ENCODE measurements at regions not wholly inside any gene's neighbourhood (a gene's known extent, or its start where the extent isn't known, plus 50 kb on each side); places are given as distances from the start of the nearest gene placed in this dataset.

GRCh38 chr20:51918561-51918960 lies 116.2 kb upstream of the SALL4 start:
- no peak for DNase-seq (ENCODE audit: low spot score)
- no peaks in the 10 kb centered on the region for H3K36me3 Mint-ChIP-seq (ENCODE audit: low read depth)
- H3K27ac Mint-ChIP-seq, result no peak overlapping the region
- H3K9me3 Mint-ChIP-seq, result no peaks in the 10 kb centered on the region
- intact Hi-C loops (cut with micrococcal nuclease), result no loop called here
- no peak overlapping the region for H3K4me3 Mint-ChIP-seq (ENCODE audit: low read depth)
- no peaks in the 10 kb centered on the region for H3K4me1 Mint-ChIP-seq (ENCODE audit: low read depth)
- no peaks in the 10 kb centered on the region for H3K27me3 Mint-ChIP-seq (ENCODE audit: low read depth)

- no peak for DNase-seq (ENCODE audit: low spot score)
- Mint-ChIP-seq H3K36me3 (ENCODE audit: low read depth) (no peaks in the 10 kb centered on the region), H3K4me3 (ENCODE audit: low read depth) (no peak overlapping the region), H3K4me1 (ENCODE audit: low read depth) (no peaks in the 10 kb centered on the region), H3K27me3 (ENCODE audit: low read depth) (no peaks in the 10 kb centered on the region), H3K9me3 (no peaks in the 10 kb centered on the region), H3K27ac (no peak overlapping the region)
- intact Hi-C loops (cut with micrococcal nuclease), result no loop called here
Observed at GRCh38 chr20:51917886-51918535, 115.7 kb upstream of the SALL4 start.

- no peaks in the 10 kb centered on the region for H3K36me3 Mint-ChIP-seq (ENCODE audit: low read depth)
- intact Hi-C loops (cut with micrococcal nuclease), result no loop called here
- H3K9me3 Mint-ChIP-seq, result no peaks in the 10 kb centered on the region
- no peak for DNase-seq (ENCODE audit: low spot score)
- H3K27ac Mint-ChIP-seq, result no peak overlapping the region
- H3K4me1 Mint-ChIP-seq (ENCODE audit: low read depth), result no peaks in the 10 kb centered on the region
- H3K4me3 Mint-ChIP-seq (ENCODE audit: low read depth), result no peak overlapping the region
- H3K27me3 Mint-ChIP-seq (ENCODE audit: low read depth), result no peaks in the 10 kb centered on the region
Observed at GRCh38 chr20:51916244-51916643, 113.9 kb upstream of the SALL4 start.

GRCh38 chr20:51914758-51915157 lies 112.4 kb upstream of the SALL4 start:
- intact Hi-C loops (cut with micrococcal nuclease), result no loop called here
- peaks cover 8% of the 10 kb centered on the region for H3K27me3 Mint-ChIP-seq (ENCODE audit: low read depth)
- H3K27ac Mint-ChIP-seq, result no peak overlapping the region
- no peak for DNase-seq (ENCODE audit: low spot score)
- no peak overlapping the region for H3K4me3 Mint-ChIP-seq (ENCODE audit: low read depth)
- H3K4me1 Mint-ChIP-seq (ENCODE audit: low read depth), result no peaks in the 10 kb centered on the region
- no peaks in the 10 kb centered on the region for H3K9me3 Mint-ChIP-seq
- no peaks in the 10 kb centered on the region for H3K36me3 Mint-ChIP-seq (ENCODE audit: low read depth)

- no peaks in the 10 kb centered on the region for H3K36me3 Mint-ChIP-seq (ENCODE audit: low read depth)
- H3K27ac Mint-ChIP-seq, result no peak overlapping the region
- no peaks in the 10 kb centered on the region for H3K9me3 Mint-ChIP-seq
- intact Hi-C loops (cut with micrococcal nuclease), result no loop called here
- no peak for DNase-seq (ENCODE audit: low spot score)
- peaks cover 10% of the 10 kb centered on the region for H3K27me3 Mint-ChIP-seq (ENCODE audit: low read depth)
- H3K4me3 Mint-ChIP-seq (ENCODE audit: low read depth), result no peak overlapping the region
- H3K4me1 Mint-ChIP-seq (ENCODE audit: low read depth), result no peaks in the 10 kb centered on the region
Observed at GRCh38 chr20:51910321-51911050, 108.2 kb upstream of the SALL4 start.

- Mint-ChIP-seq H3K27ac (no peak overlapping the region), H3K4me1 (ENCODE audit: low read depth) (no peaks in the 10 kb centered on the region), H3K9me3 (no peaks in the 10 kb centered on the region), H3K4me3 (ENCODE audit: low read depth) (no peak overlapping the region), H3K36me3 (ENCODE audit: low read depth) (no peaks in the 10 kb centered on the region), H3K27me3 (ENCODE audit: low read depth) (peaks cover 10% of the 10 kb centered on the region)
- intact Hi-C loops (cut with micrococcal nuclease), result no loop called here
- no peak for DNase-seq (ENCODE audit: low spot score)
Observed at GRCh38 chr20:51906679-51907078, 104.4 kb upstream of the SALL4 start.

GRCh38 chr20:51906049-51906448 lies 103.7 kb upstream of the SALL4 start:
- no peaks in the 10 kb centered on the region for H3K36me3 Mint-ChIP-seq (ENCODE audit: low read depth)
- H3K4me3 Mint-ChIP-seq (ENCODE audit: low read depth), result no peak overlapping the region
- no peak for DNase-seq (ENCODE audit: low spot score)
- H3K4me1 Mint-ChIP-seq (ENCODE audit: low read depth), result no peaks in the 10 kb centered on the region
- peaks cover 10% of the 10 kb centered on the region for H3K27me3 Mint-ChIP-seq (ENCODE audit: low read depth)
- H3K27ac Mint-ChIP-seq, result no peak overlapping the region
- H3K9me3 Mint-ChIP-seq, result no peaks in the 10 kb centered on the region
- intact Hi-C loops (cut with micrococcal nuclease), result no loop called here

GRCh38 chr20:51902933-51903332 lies 100.6 kb upstream of the SALL4 start:
- Mint-ChIP-seq H3K27ac (no peak overlapping the region), H3K4me1 (ENCODE audit: low read depth) (no peaks in the 10 kb centered on the region), H3K4me3 (ENCODE audit: low read depth) (no peak overlapping the region), H3K9me3 (no peaks in the 10 kb centered on the region), H3K27me3 (ENCODE audit: low read depth) (peaks cover 2% of the 10 kb centered on the region), H3K36me3 (ENCODE audit: low read depth) (no peaks in the 10 kb centered on the region)
- intact Hi-C loops (cut with micrococcal nuclease), result no loop called here
- DNase-seq (ENCODE audit: low spot score), result no peak

- intact Hi-C loops (cut with micrococcal nuclease), result no loop called here
- no peaks in the 10 kb centered on the region for H3K9me3 Mint-ChIP-seq
- DNase-seq (ENCODE audit: low spot score), result no peak
- H3K4me1 Mint-ChIP-seq (ENCODE audit: low read depth), result no peaks in the 10 kb centered on the region
- no peak overlapping the region for H3K4me3 Mint-ChIP-seq (ENCODE audit: low read depth)
- H3K27me3 Mint-ChIP-seq (ENCODE audit: low read depth), result no peaks in the 10 kb centered on the region
- no peaks in the 10 kb centered on the region for H3K36me3 Mint-ChIP-seq (ENCODE audit: low read depth)
- H3K27ac Mint-ChIP-seq, result no peak overlapping the region
Observed at GRCh38 chr20:51900443-51900842, 98.1 kb upstream of the SALL4 start.

GRCh38 chr20:51899674-51900073 lies 97.4 kb upstream of the SALL4 start:
- no peaks in the 10 kb centered on the region for H3K4me1 Mint-ChIP-seq (ENCODE audit: low read depth)
- H3K9me3 Mint-ChIP-seq, result no peaks in the 10 kb centered on the region
- no peak overlapping the region for H3K4me3 Mint-ChIP-seq (ENCODE audit: low read depth)
- H3K27ac Mint-ChIP-seq, result no peak overlapping the region
- no peak for DNase-seq (ENCODE audit: low spot score)
- no peaks in the 10 kb centered on the region for H3K27me3 Mint-ChIP-seq (ENCODE audit: low read depth)
- H3K36me3 Mint-ChIP-seq (ENCODE audit: low read depth), result no peaks in the 10 kb centered on the region
- intact Hi-C loops (cut with micrococcal nuclease), result no loop called here

GRCh38 chr20:51898788-51899187 lies 96.5 kb upstream of the SALL4 start:
- Mint-ChIP-seq H3K36me3 (ENCODE audit: low read depth) (no peaks in the 10 kb centered on the region), H3K4me1 (ENCODE audit: low read depth) (no peaks in the 10 kb centered on the region)

GRCh38 chr20:51894619-51895018 lies 92.3 kb upstream of the SALL4 start:
- Mint-ChIP-seq H3K4me3 (ENCODE audit: low read depth) (no peak overlapping the region), H3K36me3 (ENCODE audit: low read depth) (no peaks in the 10 kb centered on the region), H3K4me1 (ENCODE audit: low read depth) (no peaks in the 10 kb centered on the region), H3K27ac (no peak overlapping the region), H3K27me3 (ENCODE audit: low read depth) (peaks cover 1% of the 10 kb centered on the region), H3K9me3 (no peaks in the 10 kb centered on the region)
- intact Hi-C loops (cut with micrococcal nuclease), result no loop called here
- no peak for DNase-seq (ENCODE audit: low spot score)

More at GRCh38 chr20:51898788-51899187, 96.5 kb upstream of the SALL4 start:
- no peak for DNase-seq (ENCODE audit: low spot score)
- intact Hi-C loops (cut with micrococcal nuclease), result no loop called here
- Mint-ChIP-seq H3K9me3 (no peaks in the 10 kb centered on the region), H3K27ac (no peak overlapping the region), H3K4me3 (ENCODE audit: low read depth) (no peak overlapping the region), H3K27me3 (ENCODE audit: low read depth) (no peaks in the 10 kb centered on the region)

GRCh38 chr20:51894201-51894600 lies 91.9 kb upstream of the SALL4 start:
- H3K36me3 Mint-ChIP-seq (ENCODE audit: low read depth), result no peaks in the 10 kb centered on the region
- no peak overlapping the region for H3K4me3 Mint-ChIP-seq (ENCODE audit: low read depth)
- H3K4me1 Mint-ChIP-seq (ENCODE audit: low read depth), result no peaks in the 10 kb centered on the region
- no peak overlapping the region for H3K27ac Mint-ChIP-seq
- peaks cover 1% of the 10 kb centered on the region for H3K27me3 Mint-ChIP-seq (ENCODE audit: low read depth)
- no peak for DNase-seq (ENCODE audit: low spot score)
- intact Hi-C loops (cut with micrococcal nuclease), result no loop called here
- H3K9me3 Mint-ChIP-seq, result no peaks in the 10 kb centered on the region
